OCI-LY3 (cell line): ENCODE measurements at regions not wholly inside any gene's neighbourhood (a gene's known extent, or its start where the extent isn't known, plus 50 kb on each side); places are given as distances from the start of the nearest gene placed in this dataset.

ENCODE experiments used
- H2AFZ ChIP-seq: fragments of 200-600, 300-600 bp; shearing (Covaris generic); 2 replicates; pipeline ENCODE4 v1.6.0; 2014; ENCODE audit warnings: antibody characterized with exemption, low read depth, low read length
- H3K27ac ChIP-seq: fragments of 200-600, 300-600 bp; sonication (generic); 2 replicates; pipeline ENCODE4 v1.5.1; 2014; ENCODE audit warnings: mild to moderate bottlenecking, low read length, moderate library complexity, mixed read lengths
- H3K27me3 ChIP-seq: fragments of 200-600, 300-600 bp; sonication (generic); 2 replicates; pipeline ENCODE4 v1.6.1; 2014; ENCODE audit warnings: low read depth, low read length, mixed read lengths
- H3K36me3 ChIP-seq: fragments of 200-600, 300-600 bp; sonication (generic); replicated peaks from 2 replicates; pipeline ENCODE3; 2014; ENCODE audit warnings: low read depth, low read length, mixed read lengths
- H3K4me1 ChIP-seq: fragments of 300-600, 200-600 bp; sonication (generic); 2 replicates; pipeline ENCODE4 v1.6.1; 2014; ENCODE audit warnings: low read length, mixed read lengths
- H3K4me2 ChIP-seq: fragments of 200-600, 300-600 bp; sonication (generic); 2 replicates; pipeline ENCODE4 v1.6.1; 2014; ENCODE audit warnings: low read length, mixed read lengths
- H3K4me3 ChIP-seq: fragments of 300-600, 200-600 bp; sonication (generic); 2 replicates; pipeline ENCODE4 v1.5.1; 2014; ENCODE audit warnings: antibody characterized with exemption, mild to moderate bottlenecking, low read length, moderate library complexity
- H3K79me2 ChIP-seq: fragments of 300-600, 200-600 bp; shearing (Covaris generic); 2 replicates; pipeline ENCODE4 v1.6.1; 2014; ENCODE audit warnings: mild to moderate bottlenecking, low read length, mixed read lengths
- H3K9ac ChIP-seq: fragments of 300-600, 200-600 bp; shearing (Covaris generic); 2 replicates; pipeline ENCODE4 v1.6.0; 2014; ENCODE audit warnings: mild to moderate bottlenecking, low read length, moderate library complexity
- H3K9me3 ChIP-seq: fragments of 200-600, 300-600 bp; shearing (Covaris generic); 2 replicates; pipeline ENCODE4 v1.6.1; 2014; ENCODE audit warnings: low read length, mixed read lengths; ENCODE audit not compliant: insufficient read depth
- H4K20me1 ChIP-seq: fragments of 200-600, 300-600 bp; sonication (generic); 2 replicates; pipeline ENCODE4 v1.6.1; 2016; ENCODE audit warnings: low read length, mixed read lengths; ENCODE audit not compliant: insufficient read depth
- CTCF ChIP-seq: fragments of 200-600, 300-600 bp; sonication (generic); IDR thresholded peaks from 2 replicates; pipeline ENCODE4 v1.5.1; 2014; ENCODE audit warnings: antibody characterized with exemption, low read length, low read depth
- EZH2phosphoT487 ChIP-seq: fragments of 200-600 bp; shearing (Covaris generic); IDR thresholded peaks from 2 replicates; pipeline ENCODE4 v1.6.1; 2018; ENCODE audit warnings: antibody characterized with exemption, mixed run types, low read depth

- Histone ChIP-seq H2AFZ (no peak overlapping the region), H3K27ac (no peak overlapping the region), H3K36me3 (no peaks in the 10 kb centered on the region), H3K9me3 (no peaks in the 10 kb centered on the region), H3K4me3 (no peak overlapping the region), H3K4me1 (no peaks in the 10 kb centered on the region), H3K79me2 (no peaks in the 10 kb centered on the region), H3K27me3 (peaks cover 9% of the 10 kb centered on the region), H3K4me2 (no peak overlapping the region), H3K9ac (no peak overlapping the region), H4K20me1 (no peaks in the 10 kb centered on the region)
- TF ChIP-seq EZH2phosphoT487 (no peak), CTCF (no peak)
Observed at GRCh38 chr1:37127254-37127748, 93.0 kb upstream of the GRIK3 start.

GRCh38 chr1:37128091-37128490, 93.8 kb upstream of the GRIK3 start:
- no peaks in the 10 kb centered on the region for H3K79me2 ChIP-seq
- no peak overlapping the region for H3K9ac ChIP-seq
- H3K4me3 ChIP-seq: no peak overlapping the region
- H3K27ac ChIP-seq: no peak overlapping the region
- H2AFZ ChIP-seq: no peak overlapping the region
- no peaks in the 10 kb centered on the region for H3K9me3 ChIP-seq
- H3K4me2 ChIP-seq: no peak overlapping the region
- TF ChIP-seq CTCF (no peak), EZH2phosphoT487 (no peak)
- H4K20me1 ChIP-seq: no peaks in the 10 kb centered on the region
- H3K4me1 ChIP-seq: no peaks in the 10 kb centered on the region
- H3K27me3 ChIP-seq: peaks cover 9% of the 10 kb centered on the region
- no peaks in the 10 kb centered on the region for H3K36me3 ChIP-seq

GRCh38 chr1:37130221-37130948, 96.1 kb upstream of the GRIK3 start:
- peaks cover 10% of the 10 kb centered on the region for H3K4me1 ChIP-seq
- no peak overlapping the region for H2AFZ ChIP-seq
- H3K4me2 ChIP-seq: no peak overlapping the region
- peaks cover 9% of the 10 kb centered on the region for H3K27me3 ChIP-seq
- H3K9ac ChIP-seq: no peak overlapping the region
- no peaks in the 10 kb centered on the region for H3K9me3 ChIP-seq
- H3K36me3 ChIP-seq: no peaks in the 10 kb centered on the region
- no peaks in the 10 kb centered on the region for H4K20me1 ChIP-seq
- no peak overlapping the region for H3K27ac ChIP-seq
- H3K79me2 ChIP-seq: no peaks in the 10 kb centered on the region
- no peak overlapping the region for H3K4me3 ChIP-seq
- TF ChIP-seq EZH2phosphoT487: no peak
- TF ChIP-seq CTCF: peak; percentile 15

GRCh38 chr1:37131281-37131680, 97.0 kb upstream of the GRIK3 start:
- Histone ChIP-seq H2AFZ (no peak overlapping the region), H3K36me3 (no peaks in the 10 kb centered on the region), H3K9ac (no peak overlapping the region), H4K20me1 (no peaks in the 10 kb centered on the region), H3K9me3 (no peaks in the 10 kb centered on the region), H3K4me1 (peaks cover 11% of the 10 kb centered on the region), H3K27ac (no peak overlapping the region), H3K4me2 (no peak overlapping the region), H3K27me3 (peaks cover 9% of the 10 kb centered on the region), H3K4me3 (no peak overlapping the region), H3K79me2 (no peaks in the 10 kb centered on the region)
- no peak for TF ChIP-seq EZH2phosphoT487
- TF ChIP-seq CTCF: no peak
